SKM-1 (cell line): ENCODE measurements at regions not wholly inside any gene's neighbourhood (a gene's known extent, or its start where the extent isn't known, plus 50 kb on each side); places are given as distances from the start of the nearest gene placed in this dataset.
"Not testable (repeated sequence)": the region's sequence is repeated elsewhere in the genome, so short reads cannot be mapped to it uniquely, and the experiment has no call there.

Source experiments
- DNase-seq: peaks from one replicate; lab custom pipeline; 2025; ENCODE audit not compliant: unreplicated experiment; lab: John Stamatoyannopoulos, UW

DNA sequence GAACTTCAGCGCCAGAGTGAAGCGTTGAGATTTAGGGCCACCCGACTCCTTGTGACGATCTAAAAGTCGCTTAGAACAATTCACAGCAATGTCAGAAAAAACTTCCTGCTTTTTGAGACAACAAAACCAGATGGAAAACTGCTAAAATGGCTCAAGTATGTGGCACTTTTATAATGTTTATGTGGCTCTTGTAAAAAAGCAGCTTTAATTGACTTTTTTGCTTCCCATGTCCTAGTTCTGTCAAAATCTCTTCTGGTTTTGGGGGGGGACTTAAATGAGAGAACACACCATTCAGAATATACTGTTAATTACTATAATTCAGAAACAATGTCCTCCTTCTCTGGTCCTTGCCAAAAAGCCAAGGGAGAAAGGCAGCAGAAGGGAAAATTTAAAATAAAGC is 154.7 kb upstream of the LSM14A start:
- no peak for DNase-seq

GRCh38 chr19:34018546-34018945 is 153.8 kb upstream of the LSM14A start:
- no peak for DNase-seq

DNA sequence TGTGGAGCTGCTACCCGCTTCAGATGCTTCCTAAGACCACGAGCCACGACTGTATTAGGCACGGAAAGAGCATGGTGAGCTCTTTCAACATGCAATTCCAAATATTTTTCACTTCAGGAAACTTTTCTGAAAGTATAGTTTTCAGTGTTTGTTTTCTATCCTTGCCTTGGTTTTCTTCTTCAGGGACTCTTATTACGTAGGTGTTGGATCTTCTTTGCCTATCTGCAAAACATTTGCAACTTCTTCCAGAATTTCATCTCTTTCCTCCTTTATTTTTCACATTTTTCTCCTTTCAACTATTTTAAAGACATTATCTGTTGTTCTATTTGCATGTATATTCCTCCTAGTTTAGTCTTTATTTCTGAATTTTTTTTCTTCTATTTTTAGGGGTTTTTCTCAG is 148.9 kb upstream of the LSM14A start:
- no peak for DNase-seq

- DNase-seq = no peak
These were observed 138.4 kb upstream of the LSM14A start for GRCh38 chr19:34033880-34034279.

DNA sequence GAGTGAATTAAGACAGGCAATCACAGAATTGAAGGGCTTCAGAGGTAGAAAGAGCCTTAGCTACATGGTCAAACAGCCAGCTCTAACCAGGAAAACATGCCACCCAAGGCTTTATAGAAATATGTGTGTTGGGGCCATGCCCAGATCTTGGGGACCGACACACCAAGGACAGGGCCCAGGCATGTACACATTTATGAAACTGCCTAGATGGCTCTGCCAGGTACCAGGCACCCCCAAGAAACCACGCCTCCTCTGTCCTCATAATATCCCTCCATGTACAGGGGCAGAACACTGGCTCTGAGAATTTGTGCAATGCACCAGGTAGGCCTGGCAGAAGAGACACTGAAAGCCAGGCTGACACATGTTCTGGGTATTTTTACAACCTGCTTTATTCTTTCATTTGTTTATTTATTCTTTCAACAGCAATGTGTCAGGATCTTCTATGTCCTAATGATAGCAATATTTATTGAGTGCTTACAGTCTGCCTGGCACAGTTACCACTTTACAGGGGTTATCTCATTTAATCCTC is 137.9 kb upstream of the LSM14A start:
- DNase-seq = no peak

GRCh38 chr19:34041925-34042521 is 130.3 kb upstream of the LSM14A start:
- DNase-seq = peak; percentile 58

DNA sequence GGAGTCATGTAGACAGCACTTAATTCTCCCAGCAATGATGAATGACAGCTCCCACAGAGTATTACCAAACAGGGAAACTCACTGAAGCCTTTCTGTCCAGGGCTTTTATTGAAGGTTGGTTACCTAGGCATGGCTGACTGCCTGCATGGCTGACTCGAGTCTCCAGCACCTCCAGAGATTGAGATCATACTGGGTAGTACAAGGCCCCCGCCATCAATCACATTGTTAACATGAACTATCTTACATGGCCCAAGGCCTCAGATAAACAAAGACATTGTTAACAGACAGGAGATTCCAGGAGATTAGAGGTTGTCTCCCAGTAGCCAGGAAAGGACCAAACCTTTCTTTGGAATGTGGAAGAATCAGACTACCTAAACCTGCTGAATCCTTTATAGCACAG is 128.3 kb upstream of the LSM14A start:
- DNase-seq = no peak

DNA sequence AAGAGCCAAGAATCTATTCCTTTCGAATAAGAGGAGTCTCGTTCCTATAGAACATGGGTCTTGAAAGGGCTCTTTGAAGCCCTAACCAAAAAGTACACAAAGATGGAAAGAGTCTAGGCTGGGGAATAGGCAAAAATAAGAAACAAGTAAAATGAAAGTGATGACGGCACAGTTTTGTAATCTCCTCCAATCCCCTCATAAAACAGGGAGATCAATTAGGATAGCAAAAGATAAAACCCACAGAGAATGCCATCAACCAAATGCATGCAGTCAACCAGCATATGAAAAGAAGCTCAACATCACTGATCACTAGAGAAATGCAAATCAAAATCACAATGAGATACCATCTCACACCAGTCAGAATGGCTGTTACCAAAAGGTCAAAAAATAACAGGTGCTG is 122.4 kb upstream of the LSM14A start:
- no peak for DNase-seq

- DNase-seq = not testable (repeated sequence)
These were observed 121.9 kb upstream of the LSM14A start for GRCh38 chr19:34050430-34050829.

DNA sequence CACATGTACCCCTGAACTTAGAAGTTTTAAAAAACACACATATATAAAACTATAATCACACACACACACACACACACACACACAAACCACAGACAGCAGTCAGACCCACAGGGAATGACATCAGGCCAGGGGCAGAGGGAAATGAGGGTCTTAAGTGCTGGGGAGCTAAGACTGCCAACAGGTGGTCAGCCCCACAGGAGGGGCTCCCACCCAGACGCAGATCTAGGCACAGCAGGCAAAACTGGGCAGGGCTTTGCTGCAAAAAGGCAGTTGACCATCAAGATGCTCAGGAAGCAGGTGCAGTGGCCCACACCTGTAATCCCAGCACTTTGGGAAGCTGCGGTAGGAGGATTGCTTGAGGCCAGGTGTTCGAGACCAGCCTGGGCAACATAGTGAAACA is 121.0 kb upstream of the LSM14A start:
- no peak for DNase-seq

- DNase-seq = no peak
These were observed 115.1 kb upstream of the LSM14A start for GRCh38 chr19:34057155-34057554.

DNA sequence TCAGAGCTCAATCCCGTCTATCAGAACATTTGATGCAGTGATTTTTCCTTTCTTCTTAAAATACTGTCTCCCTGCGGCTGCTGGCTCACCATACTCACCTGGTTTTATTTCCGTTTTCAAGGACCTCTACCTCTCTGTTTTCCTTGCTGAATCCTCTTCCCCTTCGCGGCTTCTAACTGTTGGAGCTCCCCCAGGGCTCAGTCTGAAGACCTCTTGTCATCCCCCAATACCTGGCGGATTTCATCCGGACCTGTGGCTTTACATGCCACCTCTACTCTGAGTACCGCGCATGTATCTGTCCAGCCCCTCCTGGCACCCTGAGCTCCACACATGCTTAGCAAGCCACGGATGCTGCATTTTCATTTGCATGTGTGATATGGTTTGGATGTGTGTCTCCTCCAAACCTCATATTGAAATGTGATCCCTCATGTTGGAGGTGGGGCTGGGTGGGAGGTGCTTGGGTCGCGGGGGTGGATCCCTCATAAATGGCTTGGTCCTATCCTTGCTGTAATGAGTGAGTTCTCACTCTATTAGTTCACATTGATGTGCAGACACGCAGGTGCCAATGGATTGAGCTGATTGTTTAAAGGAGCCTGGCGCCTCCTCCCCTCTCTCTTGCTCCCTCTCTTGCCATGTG is 106.2 kb upstream of the LSM14A start:
- no peak for DNase-seq

DNA sequence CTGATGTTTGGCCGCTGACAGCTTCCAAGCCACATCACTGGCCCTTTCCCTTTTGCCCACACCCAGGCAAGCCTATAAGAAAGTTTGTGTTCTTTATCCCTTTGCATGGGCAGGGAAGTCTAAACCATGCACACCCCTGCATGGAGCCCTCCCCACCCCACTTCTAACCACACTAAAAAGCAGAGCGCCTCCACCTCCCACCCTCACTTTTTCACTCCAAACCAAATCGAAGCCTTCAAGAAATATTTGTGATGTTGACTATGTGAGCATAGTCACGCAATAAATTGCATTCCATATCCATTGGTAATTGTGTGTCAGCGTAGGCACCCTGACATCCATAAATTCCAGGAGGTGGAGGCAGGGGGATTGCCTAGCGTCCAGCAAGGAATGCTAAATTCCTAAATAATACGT is 104.4 kb upstream of the LSM14A start:
- no peak for DNase-seq

DNA sequence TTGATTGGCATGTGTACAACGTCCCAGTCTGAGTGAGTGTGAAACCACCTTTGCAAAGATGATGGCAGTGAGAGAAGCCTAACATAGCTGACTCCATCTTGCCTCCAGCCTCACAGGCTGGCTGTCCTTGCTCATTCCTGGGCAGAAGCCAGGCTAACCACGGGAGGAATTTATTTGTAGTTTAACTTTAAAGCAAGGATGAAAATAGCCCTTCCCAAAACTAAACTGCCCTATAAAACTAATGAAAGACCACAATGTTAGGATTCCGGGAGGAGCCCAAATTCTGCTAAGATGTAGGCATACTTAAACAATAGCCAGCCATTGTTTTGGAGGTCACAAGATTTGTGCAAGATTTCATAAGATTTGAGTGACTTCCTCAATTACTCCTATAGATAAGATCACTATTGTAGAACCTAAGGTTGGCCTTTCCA is 96.6 kb upstream of the LSM14A start:
- DNase-seq = no peak

DNA sequence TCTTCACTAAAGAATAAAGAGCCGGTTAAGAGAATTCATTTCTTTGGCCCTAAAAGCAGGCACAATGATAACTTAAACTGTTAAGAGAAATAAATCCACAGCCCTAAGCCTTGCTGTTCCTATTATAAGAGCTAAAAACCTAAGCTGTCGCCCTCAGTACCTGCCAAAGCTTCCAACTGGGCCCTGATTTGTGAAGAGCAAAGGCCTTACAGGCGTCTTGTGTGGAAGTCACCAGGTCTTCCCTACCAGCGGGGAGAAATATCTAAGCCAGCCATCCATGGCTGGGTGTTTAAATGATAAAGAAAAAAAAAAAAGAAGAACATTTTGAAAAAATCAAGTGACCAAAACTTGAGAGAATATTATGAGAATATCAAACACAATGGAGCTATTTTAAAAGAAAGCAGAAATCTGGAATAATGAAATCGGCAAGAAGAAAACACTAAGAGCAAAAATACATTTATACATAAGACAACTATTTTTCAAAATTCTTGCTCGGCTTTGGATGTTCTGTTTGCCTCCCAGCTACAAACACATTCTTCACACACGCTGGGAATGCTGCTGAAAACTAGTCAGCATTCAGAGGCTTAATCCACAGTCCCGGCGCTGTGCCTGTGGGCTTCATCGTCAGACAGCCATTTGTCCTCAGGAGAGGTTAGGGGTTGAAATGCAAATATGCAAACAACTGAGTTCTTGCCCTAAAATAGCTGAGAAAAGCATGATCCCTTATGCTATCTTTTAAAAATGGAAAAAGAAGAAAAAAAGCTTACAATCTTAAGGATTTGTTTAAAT is 89.8 kb upstream of the LSM14A start:
- no peak for DNase-seq

DNA sequence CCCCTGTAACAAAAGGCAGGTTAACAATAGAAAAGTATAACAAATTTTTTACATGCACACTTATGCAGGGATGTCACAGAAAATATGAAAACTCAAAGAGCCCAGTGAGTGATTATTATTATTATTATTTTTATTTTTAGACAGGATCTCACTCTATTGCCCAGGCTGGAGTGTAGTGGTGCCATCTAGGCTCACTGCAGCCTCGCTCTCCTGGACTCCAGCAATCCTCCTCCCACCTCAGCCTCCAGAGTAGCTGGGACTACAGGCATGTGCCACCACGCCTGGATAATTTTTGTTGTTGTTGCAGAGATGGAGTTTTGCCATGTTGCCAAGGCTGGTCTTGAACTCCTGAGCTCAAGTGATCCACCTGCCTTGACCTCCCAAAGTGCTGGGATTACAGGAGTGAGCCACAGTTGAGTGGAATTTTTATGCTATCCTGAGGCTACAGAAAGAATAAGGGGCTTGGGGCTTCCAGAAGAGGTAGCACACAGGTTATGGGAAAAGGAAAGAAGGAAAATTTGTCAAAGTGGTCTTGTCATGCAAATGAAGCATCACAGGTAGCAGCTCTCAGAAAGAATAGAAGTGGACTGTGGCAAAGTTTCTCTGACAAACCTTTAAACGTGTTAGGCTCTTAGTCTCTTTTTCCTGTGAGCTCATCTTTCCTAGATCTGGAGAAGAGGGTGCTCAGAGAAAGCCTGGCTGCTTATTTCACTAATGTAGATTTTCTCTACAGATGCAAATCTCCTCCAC is 87.7 kb upstream of the LSM14A start:
- no peak for DNase-seq

DNA sequence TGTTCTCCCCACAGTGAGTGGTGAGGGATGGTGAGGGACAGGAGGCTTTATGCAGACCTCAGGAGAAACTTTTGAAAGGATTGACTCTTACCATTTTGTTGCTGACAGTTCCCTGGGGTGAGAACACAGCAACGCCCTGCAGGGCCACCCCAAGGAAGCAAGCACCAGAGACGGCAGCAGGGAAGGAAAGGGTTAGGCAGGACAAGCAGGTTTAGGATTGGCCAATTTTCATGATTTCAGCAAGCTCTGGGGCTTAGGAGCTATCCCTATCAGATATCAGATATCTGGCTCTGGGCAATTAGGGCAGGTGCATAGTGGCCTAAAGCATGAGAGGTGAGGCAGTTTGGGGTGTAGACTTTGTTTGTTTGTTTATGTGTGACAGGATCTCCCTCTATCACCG is 87.0 kb upstream of the LSM14A start:
- DNase-seq = no peak

GRCh38 chr19:34088292-34088691 is 84.0 kb upstream of the LSM14A start:
- no peak for DNase-seq

DNA sequence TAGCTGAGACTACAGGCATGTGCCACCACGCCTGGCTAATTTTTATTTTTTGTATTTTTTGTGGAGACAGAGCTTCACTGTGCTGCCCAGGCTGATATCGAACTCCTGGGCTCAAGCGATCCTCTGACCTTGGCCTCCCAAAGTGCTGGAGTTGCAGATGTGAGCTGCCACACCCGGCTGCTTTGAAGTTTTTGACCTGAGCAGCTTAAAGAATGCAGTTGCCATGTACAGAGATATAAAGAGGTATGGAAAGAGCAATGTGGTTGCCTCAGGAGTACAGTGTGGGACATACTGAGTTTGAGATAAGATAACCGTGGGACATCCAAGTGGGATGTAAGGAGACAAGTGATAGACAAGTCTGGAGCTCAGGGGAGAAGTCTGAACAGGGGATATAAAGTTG is 82.7 kb upstream of the LSM14A start:
- DNase-seq = no peak

GRCh38 chr19:34094960-34095359 is 77.3 kb upstream of the LSM14A start:
- no peak for DNase-seq

DNA sequence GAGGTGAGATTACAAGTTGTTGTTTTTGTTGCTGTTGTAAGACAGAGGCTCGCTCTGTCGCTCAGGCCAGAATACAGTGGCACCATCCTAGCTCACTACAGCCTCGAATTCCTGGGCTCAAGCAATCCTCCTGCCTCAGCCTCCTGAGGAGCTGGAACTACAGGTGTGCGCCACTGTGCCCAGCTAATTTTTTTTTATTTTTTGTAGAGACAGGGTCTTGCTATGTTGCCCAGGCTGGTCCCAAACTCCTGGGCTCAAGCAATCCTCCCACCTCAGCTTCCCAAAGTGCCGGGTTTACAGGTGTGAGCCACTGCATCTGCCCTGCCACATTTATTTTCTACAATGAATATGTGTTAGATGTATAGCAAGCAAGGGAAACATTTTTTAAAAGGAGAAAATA is 76.9 kb upstream of the LSM14A start:
- DNase-seq = not testable (repeated sequence)
